ENCODE measurements at regions not wholly inside any gene's neighbourhood (a gene's known extent, or its start where the extent isn't known, plus 50 kb on each side); places are given as distances from the start of the nearest gene placed in this dataset.

- no peak for DNase-seq
- Histone ChIP-seq H3K27me3 (no peaks in the 10 kb centered on the region), H3K36me3 (no peaks in the 10 kb centered on the region), H3K9me3 (no peaks in the 10 kb centered on the region), H3K27ac (no peak overlapping the region), H3K4me1 (no peaks in the 10 kb centered on the region), H3K4me3 (no peak overlapping the region)
- 80 to 86% methylated on average over 3 of the region's 3 CpGs for whole genome bisulfite sequencing, 2 donors
- intact Hi-C loops (cut with DNase I), result no loop called here
- TF ChIP-seq CTCF (IDR thresholded peaks at IDR 0.05) (no peak), POLR2A (IDR thresholded peaks at IDR 0.05) (no peak)
Measured at GRCh38 chr9:82161876-82162275, 173.3 kb downstream of the SPATA31D1 start.

- no peak for DNase-seq
- H3K27me3 ChIP-seq, result no peaks in the 10 kb centered on the region
- TF ChIP-seq CTCF (IDR thresholded peaks at IDR 0.05), result no peak
- TF ChIP-seq POLR2A (IDR thresholded peaks at IDR 0.05), result no peak
- H3K4me3 ChIP-seq, result no peak overlapping the region
- no peaks in the 10 kb centered on the region for H3K9me3 ChIP-seq
- 75 to 81% methylated on average over 2 of the region's 2 CpGs for WGBS, 2 donors
- H3K36me3 ChIP-seq, result no peaks in the 10 kb centered on the region
- no peak overlapping the region for H3K27ac ChIP-seq
- H3K4me1 ChIP-seq, result peaks cover 0 to 11% (median 0%) of the 10 kb centered on the region in 3 donors
- intact Hi-C loops (cut with DNase I), result no loop called here
Measured at GRCh38 chr9:82164159-82164558, 175.6 kb downstream of the SPATA31D1 start.

- WGBS, 2 donors, result 46 to 59% methylated on average over 4 of the region's 4 CpGs
- intact Hi-C loops (cut with DNase I), result no loop called here
- Histone ChIP-seq H3K4me3 (no peak overlapping the region), H3K27me3 (no peaks in the 10 kb centered on the region), H3K9me3 (no peaks in the 10 kb centered on the region), H3K4me1 (peaks cover 0 to 28% (median 0%) of the 10 kb centered on the region in 3 donors), H3K27ac (no peak overlapping the region), H3K36me3 (no peaks in the 10 kb centered on the region)
- no peak for DNase-seq
- TF ChIP-seq POLR2A (IDR thresholded peaks at IDR 0.05) (no peak), CTCF (IDR thresholded peaks at IDR 0.05) (no peak)
Measured at GRCh38 chr9:82167296-82167695, 178.7 kb downstream of the SPATA31D1 start.

- no peak for TF ChIP-seq CTCF (IDR thresholded peaks at IDR 0.05)
- TF ChIP-seq POLR2A (IDR thresholded peaks at IDR 0.05), result no peak
- no peak for DNase-seq
- intact Hi-C loops (cut with DNase I), result no loop called here
Measured at GRCh38 chr9:82168585-82168984, 180.0 kb downstream of the SPATA31D1 start.

GRCh38 chr9:82170866-82171265 lies 182.3 kb downstream of the SPATA31D1 start:
- H3K4me1 ChIP-seq, result peaks cover 0 to 28% (median 0%) of the 10 kb centered on the region in 3 donors
- no peak for TF ChIP-seq POLR2A (IDR thresholded peaks at IDR 0.05)
- TF ChIP-seq CTCF (IDR thresholded peaks at IDR 0.05), result no peak
- no peak for DNase-seq
- H3K9me3 ChIP-seq, result no peaks in the 10 kb centered on the region
- H3K27ac ChIP-seq, result no peak overlapping the region
- H3K36me3 ChIP-seq, result no peaks in the 10 kb centered on the region
- no peaks in the 10 kb centered on the region for H3K27me3 ChIP-seq
- no peak overlapping the region for H3K4me3 ChIP-seq
- intact Hi-C loops (cut with DNase I), result no loop called here
- WGBS, 2 donors, result 52 to 59% methylated on average over 3 of the region's 3 CpGs

More at GRCh38 chr9:82168585-82168984, 180.0 kb downstream of the SPATA31D1 start:
- WGBS, 2 donors, result 32 to 48% methylated on average over 3 of the region's 3 CpGs
- Histone ChIP-seq H3K36me3 (no peaks in the 10 kb centered on the region), H3K4me3 (no peak overlapping the region), H3K27ac (peak overlapping the region in 1 of 4 donors; percentile 43), H3K9me3 (no peaks in the 10 kb centered on the region), H3K4me1 (peaks cover 0 to 28% (median 0%) of the 10 kb centered on the region in 3 donors), H3K27me3 (no peaks in the 10 kb centered on the region)

All from esophagus squamous epithelium (tissue), 5 donors.